ENCODE measurements at regions not wholly inside any gene's neighbourhood (a gene's known extent, or its start where the extent isn't known, plus 50 kb on each side); places are given as distances from the start of the nearest gene placed in this dataset.
A peak's percentile ranks its signal among the peaks of the same experiment; 100 is the strongest.

- peaks cover 11% of the 10 kb centered on the region for H3K36me3 Mint-ChIP-seq (ENCODE audit: low read depth)
Observed at GRCh38 chr18:10042492-10042891, 128.7 kb downstream of the VAPA start.

GRCh38 chr18:10044054-10044453 lies 130.2 kb downstream of the VAPA start:
- Mint-ChIP-seq H3K27me3 (no peaks in the 10 kb centered on the region), H3K27ac (no peak overlapping the region), H3K36me3 (ENCODE audit: low read depth) (peaks cover 11% of the 10 kb centered on the region), H3K4me1 (ENCODE audit: low read depth) (peaks cover 20% of the 10 kb centered on the region), H3K9me3 (peaks cover 17% of the 10 kb centered on the region), H3K4me3 (no peak overlapping the region)
- intact Hi-C loops (cut with micrococcal nuclease), result no loop called here

More at GRCh38 chr18:10042492-10042891, 128.7 kb downstream of the VAPA start:
- intact Hi-C loops (cut with micrococcal nuclease), result no loop called here
- H3K27me3 Mint-ChIP-seq, result peaks cover 1% of the 10 kb centered on the region
- H3K4me1 Mint-ChIP-seq (ENCODE audit: low read depth), result peaks cover 23% of the 10 kb centered on the region
- H3K27ac Mint-ChIP-seq, result no peak overlapping the region
- H3K9me3 Mint-ChIP-seq, result peaks cover 17% of the 10 kb centered on the region
- no peak overlapping the region for H3K4me3 Mint-ChIP-seq

GRCh38 chr18:10045296-10045891 lies 131.6 kb downstream of the VAPA start:
- H3K4me3 Mint-ChIP-seq, result no peak overlapping the region
- peaks cover 3% of the 10 kb centered on the region for H3K27me3 Mint-ChIP-seq
- peaks cover 17% of the 10 kb centered on the region for H3K9me3 Mint-ChIP-seq
- H3K36me3 Mint-ChIP-seq (ENCODE audit: low read depth), result peaks cover 11% of the 10 kb centered on the region
- intact Hi-C loops (cut with micrococcal nuclease), result no loop called here
- peaks cover 20% of the 10 kb centered on the region for H3K4me1 Mint-ChIP-seq (ENCODE audit: low read depth)
- H3K27ac Mint-ChIP-seq, result peak overlapping the region; percentile 26

DNA sequence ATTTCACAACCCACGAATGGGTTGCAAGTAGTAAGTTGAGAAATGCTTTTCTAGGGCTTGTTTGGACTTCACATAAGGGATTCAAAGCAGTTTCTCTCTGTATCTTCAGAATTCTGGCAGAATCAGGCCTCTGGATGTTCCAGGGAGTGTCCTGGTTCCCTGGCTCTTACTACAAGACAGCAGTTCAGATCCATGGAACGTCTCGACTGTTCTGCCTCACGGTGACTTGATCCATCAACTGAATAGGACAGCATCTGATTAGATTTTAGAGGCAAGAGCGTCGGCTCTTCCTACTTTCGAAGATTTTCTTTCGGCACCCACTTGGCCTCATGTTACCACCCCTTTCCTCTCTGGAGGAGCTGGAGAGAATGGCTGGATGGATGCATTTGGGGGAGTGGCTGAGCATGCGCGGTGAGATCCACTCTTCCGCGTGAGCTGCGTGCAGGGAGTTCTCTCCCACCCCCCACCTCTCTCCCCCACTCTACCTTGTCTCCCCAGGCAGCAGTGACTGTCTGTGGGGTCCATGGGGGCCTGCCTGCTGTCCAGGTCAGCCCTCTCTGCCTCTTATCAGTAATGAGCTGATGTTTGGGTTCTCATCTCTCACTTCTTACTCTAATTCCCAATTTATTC lies 132.5 kb downstream of the VAPA start:
- Mint-ChIP-seq H3K27ac (no peak overlapping the region), H3K27me3 (peaks cover 3% of the 10 kb centered on the region), H3K4me1 (ENCODE audit: low read depth) (peaks cover 14% of the 10 kb centered on the region), H3K9me3 (peaks cover 15% of the 10 kb centered on the region), H3K36me3 (ENCODE audit: low read depth) (peaks cover 11% of the 10 kb centered on the region), H3K4me3 (no peak overlapping the region)
- intact Hi-C loops (cut with micrococcal nuclease), result no loop called here

DNA sequence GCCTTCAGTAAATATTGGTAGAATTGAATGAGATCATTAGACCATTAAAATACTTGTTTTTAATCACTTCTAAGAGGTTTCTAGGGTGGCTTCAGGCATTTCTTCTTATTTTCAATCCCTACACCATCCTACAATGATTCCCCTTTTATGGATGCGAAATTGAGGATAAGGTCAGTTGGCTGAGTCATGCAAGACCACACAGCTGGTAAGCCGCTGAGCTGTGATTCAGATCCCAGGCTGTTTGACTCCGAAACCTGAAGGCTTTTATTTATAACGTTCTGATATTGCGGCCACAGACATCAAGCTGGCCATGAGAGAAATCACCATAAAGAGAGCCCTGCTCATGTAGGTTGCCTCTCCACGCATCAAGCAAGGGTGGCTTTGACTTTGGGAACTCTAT lies 133.4 kb downstream of the VAPA start:
- Mint-ChIP-seq H3K36me3 (ENCODE audit: low read depth) (peaks cover 5% of the 10 kb centered on the region), H3K9me3 (peaks cover 6% of the 10 kb centered on the region), H3K4me1 (ENCODE audit: low read depth) (peaks cover 14% of the 10 kb centered on the region), H3K27me3 (peaks cover 3% of the 10 kb centered on the region), H3K27ac (no peak overlapping the region), H3K4me3 (no peak overlapping the region)
- intact Hi-C loops (cut with micrococcal nuclease), result no loop called here

DNA sequence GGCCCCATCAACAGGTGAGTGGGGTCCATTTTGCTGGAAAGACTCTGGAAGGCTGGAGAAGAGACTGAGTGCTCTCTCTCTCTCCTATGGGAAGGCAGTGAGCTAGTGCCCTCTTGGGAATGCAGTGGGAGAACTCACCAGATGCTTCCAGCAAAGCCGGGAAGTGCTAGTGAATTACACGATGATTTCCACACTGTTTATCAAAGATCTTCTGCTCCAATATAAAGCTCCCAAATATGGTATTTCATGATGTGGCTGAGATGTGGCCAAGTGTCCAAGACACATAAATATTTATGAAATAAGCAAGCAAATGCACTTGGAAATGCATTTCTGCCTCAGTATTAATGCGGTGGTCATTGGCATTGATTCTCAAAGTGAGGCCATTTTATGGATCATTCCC lies 135.9 kb downstream of the VAPA start:
- H3K27ac Mint-ChIP-seq, result no peak overlapping the region
- H3K4me3 Mint-ChIP-seq, result no peak overlapping the region
- intact Hi-C loops (cut with micrococcal nuclease), result no loop called here
- H3K27me3 Mint-ChIP-seq, result peaks cover 3% of the 10 kb centered on the region
- H3K9me3 Mint-ChIP-seq, result no peaks in the 10 kb centered on the region
- no peaks in the 10 kb centered on the region for H3K36me3 Mint-ChIP-seq (ENCODE audit: low read depth)
- peaks cover 13% of the 10 kb centered on the region for H3K4me1 Mint-ChIP-seq (ENCODE audit: low read depth)

DNA sequence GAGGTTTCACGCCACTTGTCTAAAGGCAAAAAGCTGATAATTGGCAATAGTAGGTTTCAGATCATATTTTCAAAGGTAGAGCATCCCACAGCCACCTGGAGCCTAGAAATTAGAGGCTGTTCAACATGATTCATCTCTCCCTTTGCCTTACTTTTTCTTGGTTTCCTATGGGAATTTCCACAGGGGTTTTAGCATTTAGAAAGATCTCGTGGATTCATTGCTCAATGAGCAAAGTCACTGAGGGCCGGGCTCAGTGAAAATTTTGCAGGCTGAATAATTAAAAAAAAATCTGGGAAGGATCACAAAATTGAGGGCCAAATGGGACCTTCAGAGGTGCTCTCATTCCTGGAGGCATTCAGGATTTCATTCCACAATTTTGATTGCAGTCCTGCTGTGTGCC lies 137.1 kb downstream of the VAPA start:
- Mint-ChIP-seq H3K27me3 (peaks cover 3% of the 10 kb centered on the region), H3K9me3 (no peaks in the 10 kb centered on the region), H3K36me3 (ENCODE audit: low read depth) (no peaks in the 10 kb centered on the region), H3K4me3 (no peak overlapping the region), H3K4me1 (ENCODE audit: low read depth) (peaks cover 17% of the 10 kb centered on the region), H3K27ac (no peak overlapping the region)
- intact Hi-C loops (cut with micrococcal nuclease), result no loop called here

DNA sequence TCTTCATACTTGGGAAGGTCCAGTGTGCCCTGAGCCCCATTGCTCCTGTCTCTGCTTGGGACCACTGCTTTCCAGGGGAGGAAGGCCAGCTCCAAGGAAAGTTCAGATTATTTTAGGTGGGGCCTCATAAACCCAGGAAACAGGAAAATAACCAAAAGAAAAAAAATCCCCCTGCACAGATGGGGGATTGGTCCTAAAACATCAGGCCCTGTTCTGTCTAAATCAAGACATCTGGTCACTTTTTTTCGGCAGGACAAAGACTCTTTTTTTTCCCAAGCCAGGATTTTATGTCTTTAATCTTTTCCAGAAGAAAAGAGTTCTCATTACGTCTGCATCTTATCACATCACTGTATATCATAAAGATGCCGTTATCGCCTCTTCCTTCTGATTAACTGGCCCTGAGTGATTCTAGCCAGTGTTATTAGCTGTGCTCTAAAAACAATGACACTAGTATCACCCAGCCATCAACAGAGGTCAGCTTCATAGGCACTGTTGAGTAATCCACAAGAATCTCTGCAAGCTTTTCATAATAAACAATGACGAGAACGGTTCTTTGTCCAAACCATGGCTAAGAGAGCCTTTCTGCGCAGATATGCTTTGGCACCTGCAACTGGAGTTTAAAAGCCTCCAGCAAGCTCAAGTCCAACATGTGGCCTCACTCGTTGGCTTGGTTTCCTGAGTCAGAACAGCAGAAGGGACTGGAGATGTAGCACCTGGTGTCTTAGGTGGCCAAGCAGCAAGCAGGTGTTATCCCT lies 138.2 kb downstream of the VAPA start:
- Mint-ChIP-seq H3K4me3 (no peak overlapping the region), H3K27me3 (peaks cover 3% of the 10 kb centered on the region), H3K4me1 (ENCODE audit: low read depth) (peaks cover 28% of the 10 kb centered on the region), H3K27ac (no peak overlapping the region), H3K36me3 (ENCODE audit: low read depth) (no peaks in the 10 kb centered on the region), H3K9me3 (no peaks in the 10 kb centered on the region)
- intact Hi-C loops (cut with micrococcal nuclease), result no loop called here

GRCh38 chr18:10052871-10053270 lies 139.1 kb downstream of the VAPA start:
- H3K36me3 Mint-ChIP-seq (ENCODE audit: low read depth), result no peaks in the 10 kb centered on the region
- no peak overlapping the region for H3K27ac Mint-ChIP-seq
- H3K4me1 Mint-ChIP-seq (ENCODE audit: low read depth), result peaks cover 36% of the 10 kb centered on the region
- H3K9me3 Mint-ChIP-seq, result no peaks in the 10 kb centered on the region
- no peak overlapping the region for H3K4me3 Mint-ChIP-seq
- peaks cover 3% of the 10 kb centered on the region for H3K27me3 Mint-ChIP-seq
- intact Hi-C loops (cut with micrococcal nuclease), result no loop called here

GRCh38 chr18:10053861-10054260 lies 140.0 kb downstream of the VAPA start:
- H3K9me3 Mint-ChIP-seq, result no peaks in the 10 kb centered on the region
- peaks cover 3% of the 10 kb centered on the region for H3K27me3 Mint-ChIP-seq
- no peak overlapping the region for H3K27ac Mint-ChIP-seq
- H3K36me3 Mint-ChIP-seq (ENCODE audit: low read depth), result no peaks in the 10 kb centered on the region
- H3K4me3 Mint-ChIP-seq, result no peak overlapping the region
- intact Hi-C loops (cut with micrococcal nuclease), result no loop called here
- peaks cover 46% of the 10 kb centered on the region for H3K4me1 Mint-ChIP-seq (ENCODE audit: low read depth)

GRCh38 chr18:10054366-10054765 lies 140.6 kb downstream of the VAPA start:
- no peaks in the 10 kb centered on the region for H3K36me3 Mint-ChIP-seq (ENCODE audit: low read depth)

DNA sequence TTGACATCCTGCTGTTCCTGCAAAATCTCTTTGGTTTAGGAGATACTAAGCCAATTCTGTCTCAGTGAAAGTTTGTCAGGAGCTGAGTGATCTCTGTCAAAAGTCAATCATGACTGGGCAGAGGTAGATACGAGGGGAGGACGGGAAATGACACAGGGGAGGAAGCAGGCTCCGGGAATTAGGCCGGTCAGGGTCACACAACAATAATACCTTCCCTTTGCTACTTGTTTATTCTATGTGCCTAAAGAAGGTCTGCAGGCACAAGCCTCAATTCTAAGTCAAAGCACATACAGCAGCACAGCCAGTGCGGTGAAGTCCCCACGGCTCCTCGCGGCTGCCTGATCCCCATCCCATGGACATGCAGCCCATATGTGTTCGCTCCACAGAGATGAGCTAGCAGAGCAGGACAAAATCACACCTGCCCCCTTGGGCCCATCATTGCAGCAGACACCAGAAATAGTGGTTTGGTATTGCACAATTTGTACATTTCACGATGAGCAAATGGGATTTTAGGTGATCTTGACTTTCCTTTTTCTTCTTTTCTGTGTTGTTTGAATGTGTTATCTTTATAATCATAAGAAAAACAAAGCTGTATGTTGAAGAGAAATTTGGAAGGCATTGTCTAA lies 141.4 kb downstream of the VAPA start:
- Mint-ChIP-seq H3K4me3 (no peak overlapping the region), H3K36me3 (ENCODE audit: low read depth) (no peaks in the 10 kb centered on the region), H3K27me3 (no peaks in the 10 kb centered on the region), H3K4me1 (ENCODE audit: low read depth) (peaks cover 60% of the 10 kb centered on the region), H3K9me3 (no peaks in the 10 kb centered on the region), H3K27ac (no peak overlapping the region)
- intact Hi-C loops (cut with micrococcal nuclease), result no loop called here

More at GRCh38 chr18:10054366-10054765, 140.6 kb downstream of the VAPA start:
- Mint-ChIP-seq H3K9me3 (no peaks in the 10 kb centered on the region), H3K4me1 (ENCODE audit: low read depth) (peaks cover 51% of the 10 kb centered on the region), H3K4me3 (no peak overlapping the region), H3K27me3 (peaks cover 2% of the 10 kb centered on the region), H3K27ac (no peak overlapping the region)
- intact Hi-C loops (cut with micrococcal nuclease), result no loop called here

DNA sequence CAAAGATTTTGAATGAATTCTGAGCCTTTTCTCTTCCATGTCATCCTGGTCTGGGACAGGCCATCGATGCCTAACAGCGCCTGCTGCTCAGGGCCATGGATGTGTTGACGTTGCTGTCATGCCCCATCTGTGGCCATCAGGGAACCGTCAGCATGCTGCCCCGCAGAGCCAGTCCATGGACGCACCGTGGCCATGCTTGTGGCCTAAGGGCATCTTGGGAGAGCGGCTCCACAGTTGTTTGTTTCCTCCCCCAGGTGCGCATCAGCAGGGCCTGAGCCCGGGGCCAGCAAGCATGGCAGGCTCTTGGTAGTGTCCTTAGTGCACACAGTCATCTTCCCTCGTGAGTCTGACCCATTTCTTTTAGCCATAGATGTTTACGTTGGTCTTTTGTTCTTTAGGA lies 142.7 kb downstream of the VAPA start:
- Mint-ChIP-seq H3K4me1 (ENCODE audit: low read depth) (peaks cover 73% of the 10 kb centered on the region), H3K36me3 (ENCODE audit: low read depth) (no peaks in the 10 kb centered on the region), H3K27me3 (no peaks in the 10 kb centered on the region), H3K4me3 (no peak overlapping the region), H3K9me3 (no peaks in the 10 kb centered on the region), H3K27ac (peak overlapping the region; percentile 86)
- intact Hi-C loops (cut with micrococcal nuclease), result no loop called here

GRCh38 chr18:10057401-10057893 lies 143.6 kb downstream of the VAPA start:
- peak overlapping the region; percentile 49 for H3K4me3 Mint-ChIP-seq
- peaks cover 77% of the 10 kb centered on the region for H3K4me1 Mint-ChIP-seq (ENCODE audit: low read depth)
- no peaks in the 10 kb centered on the region for H3K9me3 Mint-ChIP-seq
- H3K27me3 Mint-ChIP-seq, result no peaks in the 10 kb centered on the region
- no peaks in the 10 kb centered on the region for H3K36me3 Mint-ChIP-seq (ENCODE audit: low read depth)
- H3K27ac Mint-ChIP-seq, result peak overlapping the region; percentile 86
- intact Hi-C loops (cut with micrococcal nuclease), result no loop called here
